ENCODE measurements at regions not wholly inside any gene's neighbourhood (a gene's known extent, or its start where the extent isn't known, plus 50 kb on each side); places are given as distances from the start of the nearest gene placed in this dataset.

DNA sequence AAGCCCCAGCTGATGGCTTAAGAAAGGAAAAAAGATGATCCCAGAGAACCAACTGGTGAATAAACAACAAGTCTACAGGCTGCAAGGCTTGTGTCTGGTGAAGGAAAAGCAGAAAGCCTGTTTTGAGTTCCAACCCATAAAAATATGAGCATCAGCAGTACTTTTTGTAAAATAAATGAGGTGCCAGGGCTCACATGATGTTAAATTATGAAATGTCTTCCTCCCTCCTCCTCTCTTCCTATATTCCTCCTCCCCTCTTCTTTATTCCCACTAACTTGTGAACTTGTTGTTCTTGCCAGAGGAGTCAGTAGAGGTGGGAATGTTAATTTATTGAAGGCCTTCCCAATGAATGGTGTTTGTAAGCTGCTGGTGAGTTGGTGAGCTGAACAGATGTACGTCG lies 212.2 kb upstream of the CDH11 start (continued):
- TF ChIP-seq SRF (IDR thresholded peaks at IDR 0.05; ENCODE audit: low read depth, low read length): no peak
- no peak for TF ChIP-seq USF2 (IDR thresholded peaks at IDR 0.05; ENCODE audit: low read length)
- no peak for TF ChIP-seq PHF8 (conservative IDR thresholded peaks at IDR 0.05; ENCODE audit: low read depth, low read length)
- TF ChIP-seq, protein P1, sequence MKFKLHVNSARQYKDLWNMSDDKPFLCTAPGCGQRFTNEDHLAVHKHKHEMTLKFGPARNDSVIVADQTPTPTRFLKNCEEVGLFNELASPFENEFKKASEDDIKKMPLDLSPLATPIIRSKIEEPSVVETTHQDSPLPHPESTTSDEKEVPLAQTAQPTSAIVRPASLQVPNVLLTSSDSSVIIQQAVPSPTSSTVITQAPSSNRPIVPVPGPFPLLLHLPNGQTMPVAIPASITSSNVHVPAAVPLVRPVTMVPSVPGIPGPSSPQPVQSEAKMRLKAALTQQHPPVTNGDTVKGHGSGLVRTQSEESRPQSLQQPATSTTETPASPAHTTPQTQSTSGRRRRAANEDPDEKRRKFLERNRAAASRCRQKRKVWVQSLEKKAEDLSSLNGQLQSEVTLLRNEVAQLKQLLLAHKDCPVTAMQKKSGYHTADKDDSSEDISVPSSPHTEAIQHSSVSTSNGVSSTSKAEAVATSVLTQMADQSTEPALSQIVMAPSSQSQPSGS (IDR thresholded peaks at IDR 0.05; ENCODE audit: low read length): no peak
- TF ChIP-seq SIX5 (IDR thresholded peaks at IDR 0.05; ENCODE audit: low read depth, low read length): no peak

Data from H1 (cell line).